ENCODE measurements at regions not wholly inside any gene's neighbourhood (a gene's known extent, or its start where the extent isn't known, plus 50 kb on each side); places are given as distances from the start of the nearest gene placed in this dataset.

DNA sequence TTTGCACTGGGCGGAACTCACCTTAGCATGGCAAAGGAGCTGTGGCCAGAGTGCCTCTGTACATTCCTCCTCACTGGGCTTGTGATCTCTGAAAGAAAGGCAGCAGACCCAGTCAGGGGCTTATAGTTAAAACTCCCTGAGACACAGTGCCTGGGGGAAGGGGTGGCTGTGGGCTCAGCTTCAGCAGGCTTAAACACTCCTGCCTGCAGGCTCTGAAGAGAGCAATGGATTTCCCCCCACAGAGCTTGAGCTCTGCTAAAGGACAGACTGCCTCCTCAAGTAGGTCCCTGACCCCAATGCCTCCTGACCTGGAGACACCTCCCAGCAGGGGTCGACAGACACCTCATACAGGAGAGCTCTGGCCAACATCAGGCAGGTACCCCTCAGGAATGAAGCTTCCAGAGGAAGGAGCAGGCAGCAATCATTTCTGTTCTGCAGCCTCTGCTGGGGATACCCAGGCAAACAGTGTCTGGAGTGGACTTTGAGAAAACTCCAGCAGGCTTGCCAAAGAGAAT, 327.5 kb upstream of the SLC16A7 start:
- TF ChIP-seq, protein P1, sequence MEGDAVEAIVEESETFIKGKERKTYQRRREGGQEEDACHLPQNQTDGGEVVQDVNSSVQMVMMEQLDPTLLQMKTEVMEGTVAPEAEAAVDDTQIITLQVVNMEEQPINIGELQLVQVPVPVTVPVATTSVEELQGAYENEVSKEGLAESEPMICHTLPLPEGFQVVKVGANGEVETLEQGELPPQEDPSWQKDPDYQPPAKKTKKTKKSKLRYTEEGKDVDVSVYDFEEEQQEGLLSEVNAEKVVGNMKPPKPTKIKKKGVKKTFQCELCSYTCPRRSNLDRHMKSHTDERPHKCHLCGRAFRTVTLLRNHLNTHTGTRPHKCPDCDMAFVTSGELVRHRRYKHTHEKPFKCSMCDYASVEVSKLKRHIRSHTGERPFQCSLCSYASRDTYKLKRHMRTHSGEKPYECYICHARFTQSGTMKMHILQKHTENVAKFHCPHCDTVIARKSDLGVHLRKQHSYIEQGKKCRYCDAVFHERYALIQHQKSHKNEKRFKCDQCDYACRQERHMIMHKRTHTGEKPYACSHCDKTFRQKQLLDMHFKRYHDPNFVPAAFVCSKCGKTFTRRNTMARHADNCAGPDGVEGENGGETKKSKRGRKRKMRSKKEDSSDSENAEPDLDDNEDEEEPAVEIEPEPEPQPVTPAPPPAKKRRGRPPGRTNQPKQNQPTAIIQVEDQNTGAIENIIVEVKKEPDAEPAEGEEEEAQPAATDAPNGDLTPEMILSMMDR (IDR thresholded peaks at IDR 0.05; ENCODE audit: poor library complexity) = no peak
- TF ChIP-seq EZH2 (IDR thresholded peaks at IDR 0.05; ENCODE audit: borderline replicate concordance) (no peak), EZH2phosphoT487 (IDR thresholded peaks at IDR 0.05; ENCODE audit: low read depth, severe bottlenecking, unreplicated experiment) (no peak)

All from hepatocyte (in vitro differentiated cells).